Transverse colon (tissue), 4 donors: ENCODE measurements at regions not wholly inside any gene's neighbourhood (a gene's known extent, or its start where the extent isn't known, plus 50 kb on each side); places are given as distances from the start of the nearest gene placed in this dataset.

Experiments
- DNase-seq: peaks from one replicate; pipeline ENCODE4 v3.0.0-alpha.2; 2019
- H3K27ac ChIP-seq, 4 donors: fragments of 200-600 bp; sonication (generic); 2 replicates each; pipeline ENCODE4 v1.5.1; 2016 to 2018; ENCODE audit warnings: inconsistent platforms in 4 of 4
- H3K27me3 ChIP-seq: fragments of 200-600 bp; sonication (generic); 2 replicates; pipeline ENCODE4 v1.5.1; 2017; ENCODE audit warnings: inconsistent platforms
- H3K36me3 ChIP-seq, 4 donors: fragments of 200-600 bp; sonication (generic); 2 replicates each; pipeline ENCODE4 v1.5.1; 2017 to 2019; ENCODE audit warnings: inconsistent platforms in 4 of 4
- H3K4me1 ChIP-seq, 4 donors: fragments of 200-600 bp; sonication (generic); 2 replicates each; pipeline ENCODE4 v1.5.1; 2017 to 2020; ENCODE audit warnings: inconsistent platforms in 4 of 4
- H3K4me3 ChIP-seq, 4 donors: fragments of 200-600 bp; sonication (generic); 1 replicate in 1 of 4; 2 replicates in 3 of 4; pipeline versions ENCODE4 v1.5.1 to v1.6.1; 2017 to 2019; ENCODE audit warnings: inconsistent platforms in 4 of 4
- H3K9me3 ChIP-seq, 2 donors: fragments of 200-600 bp; sonication (generic); 2 replicates each; pipeline ENCODE4 v1.5.1; 2017 to 2019; ENCODE audit warnings: inconsistent platforms in 2 of 2
- EP300 ChIP-seq: sonication (generic); formaldehyde crosslinking; IDR thresholded peaks from one replicate; pipeline ENCODE4 v1.6.1; 2017; ENCODE audit warnings: antibody characterized with exemption, low read depth
- POLR2A ChIP-seq: fragments of 450-650 bp; IDR thresholded peaks from one replicate; pipeline ENCODE4 v1.6.1; 2016; ENCODE audit warnings: antibody characterized with exemption, mild to moderate bottlenecking, moderate library complexity
- POLR2AphosphoS5 ChIP-seq, 3 donors: sonication (generic); formaldehyde crosslinking; IDR thresholded peaks; one replicate each; pipeline ENCODE4 v1.6.1; 2016; ENCODE audit warnings: antibody characterized with exemption in 3 of 3
- WGBS, 2 donors: methylation state at CpG; one replicate each; pipeline ENCODE4 v1.1.5; 2018; ENCODE audit warnings: low coverage in 1 of 2; 5-methylcytosine and 5-hydroxymethylcytosine counted together
- in situ Hi-C, 4 donors: fragments of 200-750 bp; cut with MboI; loops; one replicate each; pipeline versions ENCODE4 v1.15.0 to v1.15.1; 2017; ENCODE audit warnings: low sequenced_read_pairs in 3 of 4, low pct_ligation_motif_present in 1 of 4, low pct_unique_long_range_greater_than_20kb in 1 of 4
- intact Hi-C: fragments of 100-400 bp; cut with DNase I; formaldehyde crosslinking; loops from one replicate; pipeline ENCODE4 v1.15.1; 2023; ENCODE audit warnings: low total_unique reads
- TF ChIP-seq, protein P1 (sequence below), 5 experiments: fragments of 200-600 bp in 3 of 5; fragments of 450-650 bp in 2 of 5; sonication (generic) in 3 of 5; IDR thresholded peaks; 1 replicate in 2 of 5; 2 replicates in 3 of 5; pipeline ENCODE4 v1.5.1; 2016 to 2017; ENCODE audit warnings: antibody characterized with exemption in 5 of 5, inconsistent platforms in 3 of 5, mild to moderate bottlenecking in 2 of 5, moderate library complexity in 1 of 5

DNA sequence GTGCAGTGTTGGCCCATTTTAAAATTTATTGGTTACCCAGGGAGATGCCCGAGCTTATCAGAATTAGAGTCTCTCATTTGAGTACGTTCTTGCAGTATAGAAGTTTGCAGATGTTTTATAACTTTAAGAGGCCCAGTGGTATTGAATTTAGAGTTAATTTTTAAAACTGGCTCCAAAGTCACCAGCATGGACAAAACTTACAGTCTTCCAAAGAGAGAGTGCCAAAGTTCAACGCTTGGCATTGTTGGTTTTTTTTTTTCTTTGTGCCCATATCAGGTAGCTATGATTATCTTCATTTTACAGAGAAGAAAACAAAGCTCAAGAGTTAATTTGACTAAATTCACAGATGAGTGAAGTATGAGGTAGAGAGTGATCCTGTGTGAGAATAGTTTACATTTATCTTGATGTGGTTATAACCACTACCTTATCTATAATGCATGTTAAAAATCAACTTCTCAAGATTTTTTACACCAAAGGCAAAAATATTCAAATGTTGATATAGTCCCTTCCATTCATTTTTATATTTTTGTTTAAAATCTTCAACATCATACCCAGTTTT is 273.7 kb upstream of the DMRT1 start:
- Histone ChIP-seq H3K9me3 (no peaks in the 10 kb centered on the region), H3K36me3 (no peaks in the 10 kb centered on the region), H3K27me3 (no peaks in the 10 kb centered on the region), H3K4me1 (peaks cover 4 to 41% (median 17%) of the 10 kb centered on the region in 4 donors), H3K4me3 (no peak overlapping the region), H3K27ac (peak overlapping the region; percentile 46 to 64 (median 61))
- TF ChIP-seq EP300 (no peak), POLR2AphosphoS5 (IDR thresholded peaks at IDR 0.05) (no peak), POLR2A (no peak)
- TF ChIP-seq, protein P1, sequence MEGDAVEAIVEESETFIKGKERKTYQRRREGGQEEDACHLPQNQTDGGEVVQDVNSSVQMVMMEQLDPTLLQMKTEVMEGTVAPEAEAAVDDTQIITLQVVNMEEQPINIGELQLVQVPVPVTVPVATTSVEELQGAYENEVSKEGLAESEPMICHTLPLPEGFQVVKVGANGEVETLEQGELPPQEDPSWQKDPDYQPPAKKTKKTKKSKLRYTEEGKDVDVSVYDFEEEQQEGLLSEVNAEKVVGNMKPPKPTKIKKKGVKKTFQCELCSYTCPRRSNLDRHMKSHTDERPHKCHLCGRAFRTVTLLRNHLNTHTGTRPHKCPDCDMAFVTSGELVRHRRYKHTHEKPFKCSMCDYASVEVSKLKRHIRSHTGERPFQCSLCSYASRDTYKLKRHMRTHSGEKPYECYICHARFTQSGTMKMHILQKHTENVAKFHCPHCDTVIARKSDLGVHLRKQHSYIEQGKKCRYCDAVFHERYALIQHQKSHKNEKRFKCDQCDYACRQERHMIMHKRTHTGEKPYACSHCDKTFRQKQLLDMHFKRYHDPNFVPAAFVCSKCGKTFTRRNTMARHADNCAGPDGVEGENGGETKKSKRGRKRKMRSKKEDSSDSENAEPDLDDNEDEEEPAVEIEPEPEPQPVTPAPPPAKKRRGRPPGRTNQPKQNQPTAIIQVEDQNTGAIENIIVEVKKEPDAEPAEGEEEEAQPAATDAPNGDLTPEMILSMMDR (IDR thresholded peaks at IDR 0.05): no peak
- 50 to 51% methylated on average over 3 of the region's 3 CpGs for WGBS, 2 donors
- intact Hi-C loops (no loop called here), in situ Hi-C loops (no loop called here)
- DNase-seq: no peak

DNA sequence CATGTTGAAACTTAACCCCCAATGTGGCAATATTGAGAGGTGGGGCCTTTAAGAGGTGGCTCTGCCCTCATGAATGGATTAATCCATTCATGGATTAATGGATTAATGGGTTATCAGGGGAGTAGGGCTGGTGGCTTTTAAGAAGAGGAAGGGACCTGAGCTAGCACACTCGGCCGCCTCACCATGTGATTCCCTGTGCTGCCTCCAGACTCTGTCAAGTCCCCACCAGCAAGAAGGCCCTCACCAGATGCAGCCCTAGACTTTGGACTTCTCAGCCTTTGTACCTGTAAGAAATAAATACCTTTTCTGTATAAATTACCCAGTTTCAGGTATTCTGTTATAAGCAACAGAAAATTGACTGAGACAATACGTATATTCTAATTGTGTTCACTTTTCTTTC is 272.2 kb upstream of the DMRT1 start:
- DNase-seq: no peak
- no peak overlapping the region for H3K4me3 ChIP-seq
- no peak overlapping the region for H3K27ac ChIP-seq

GRCh38 chr9:570187-570586 is 271.3 kb upstream of the DMRT1 start:
- intact Hi-C loops (no loop called here), in situ Hi-C loops (no loop called here)
- peaks cover 4 to 34% (median 17%) of the 10 kb centered on the region in 4 donors for H3K4me1 ChIP-seq
- no peaks in the 10 kb centered on the region for H3K9me3 ChIP-seq
- H3K27me3 ChIP-seq: no peaks in the 10 kb centered on the region
- TF ChIP-seq POLR2A: no peak
- TF ChIP-seq, protein P1 (IDR thresholded peaks at IDR 0.05): no peak
- no peak for TF ChIP-seq POLR2AphosphoS5 (IDR thresholded peaks at IDR 0.05)
- TF ChIP-seq EP300: no peak
- 86 to 88% methylated on average over 5 of the region's 5 CpGs for WGBS, 2 donors
- H3K27ac ChIP-seq: no peak overlapping the region
- H3K4me3 ChIP-seq: no peak overlapping the region
- DNase-seq: no peak
- no peaks in the 10 kb centered on the region for H3K36me3 ChIP-seq

More for the DNA sequence above, 272.2 kb upstream of the DMRT1 start:
- Histone ChIP-seq H3K9me3 (no peaks in the 10 kb centered on the region), H3K27me3 (no peaks in the 10 kb centered on the region), H3K36me3 (no peaks in the 10 kb centered on the region), H3K4me1 (peaks cover 4 to 34% (median 17%) of the 10 kb centered on the region in 4 donors)
- intact Hi-C loops (no loop called here), in situ Hi-C loops (no loop called here)
- TF ChIP-seq, protein P1 (IDR thresholded peaks at IDR 0.05): no peak
- no peak for TF ChIP-seq POLR2AphosphoS5 (IDR thresholded peaks at IDR 0.05)
- TF ChIP-seq POLR2A: no peak
- no peak for TF ChIP-seq EP300
- 84 to 90% methylated on average over 1 to 3 of the region's 3 CpGs for WGBS, 2 donors

GRCh38 chr9:571066-571465 is 270.4 kb upstream of the DMRT1 start:
- Histone ChIP-seq H3K36me3 (no peaks in the 10 kb centered on the region), H3K4me3 (no peak overlapping the region), H3K4me1 (peaks cover 4 to 34% (median 17%) of the 10 kb centered on the region in 4 donors), H3K27me3 (no peaks in the 10 kb centered on the region), H3K9me3 (no peaks in the 10 kb centered on the region), H3K27ac (no peak overlapping the region)
- intact Hi-C loops: no loop called here
- DNase-seq: no peak
- in situ Hi-C loops: no loop called here
- no peak for TF ChIP-seq EP300
- TF ChIP-seq POLR2A: no peak
- TF ChIP-seq POLR2AphosphoS5 (IDR thresholded peaks at IDR 0.05): no peak
- TF ChIP-seq, protein P1 (IDR thresholded peaks at IDR 0.05): no peak
- 20 to 30% methylated on average over 2 to 3 of the region's 3 CpGs for WGBS, 2 donors
